ENCODE measurements at regions not wholly inside any gene's neighbourhood (a gene's known extent, or its start where the extent isn't known, plus 50 kb on each side); places are given as distances from the start of the nearest gene placed in this dataset.

DNA sequence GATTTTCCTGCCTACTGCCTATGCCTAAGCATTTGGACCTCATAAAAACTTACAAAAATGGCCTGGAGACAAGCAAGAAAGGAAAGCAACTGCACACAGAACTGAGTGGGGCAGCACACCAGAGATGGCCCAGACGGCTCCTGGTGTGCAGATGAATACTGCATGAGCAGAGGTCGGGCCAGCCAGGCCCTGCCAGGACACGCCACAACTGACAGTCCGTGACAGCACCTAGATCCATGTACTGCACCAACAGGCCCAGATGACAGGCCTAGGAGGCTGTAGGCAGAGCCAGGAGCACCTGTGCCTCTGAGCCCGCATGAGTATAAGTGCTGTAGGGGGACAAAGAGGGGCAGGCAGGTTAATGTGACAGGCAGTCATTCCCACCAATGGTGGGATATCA, 160.2 kb downstream of the IGLL1 start:
- DNase-seq = no peak
- Histone ChIP-seq H4K20me1 (ENCODE audit: control insufficient read depth, insufficient read depth, insufficient read length) (peaks cover 3% of the 10 kb centered on the region), H2BK12ac (ENCODE audit: insufficient read length, low read depth, low read length) (no peak overlapping the region), H2AFZ (ENCODE audit: low read length) (no peak overlapping the region), H3K4me1 (ENCODE audit: insufficient read depth, low read length) (no peaks in the 10 kb centered on the region), H3K27ac (ENCODE audit: insufficient read length, low read depth, low read length) (no peak overlapping the region), H3K79me1 (ENCODE audit: insufficient read depth, low read depth, low read length, poor library complexity, severe bottlenecking) (no peaks in the 10 kb centered on the region), H4K91ac (ENCODE audit: insufficient read length, low read depth, low read length) (no peak overlapping the region), H2BK15ac (ENCODE audit: low read depth, low read length) (no peak overlapping the region), H3K4me2 (ENCODE audit: insufficient read depth, insufficient read length, low read length) (no peak overlapping the region), H2AK5ac (ENCODE audit: insufficient read length, low read length) (no peak overlapping the region), H4K8ac (replicated peaks; ENCODE audit: insufficient read length, low read depth, low read length) (no peak overlapping the region), H3K14ac (ENCODE audit: insufficient read depth, low read length) (no peak overlapping the region), H3T11ph (ENCODE audit: low read length) (no peak overlapping the region), H3K18ac (ENCODE audit: insufficient read length, low read depth, low read length) (no peak overlapping the region), H3K27me3 (ENCODE audit: insufficient read depth, low read length) (no peaks in the 10 kb centered on the region), H2BK5ac (ENCODE audit: insufficient read length, low read length) (no peak overlapping the region), H3K9ac (ENCODE audit: extremely low read depth, insufficient read length, low read length) (no peak overlapping the region), H3K79me2 (ENCODE audit: insufficient read depth, low read length) (no peaks in the 10 kb centered on the region), H3K4ac (ENCODE audit: low read depth, low read length) (no peak overlapping the region), H3K9me3 (ENCODE audit: control insufficient read depth, low read depth, low read length) (no peaks in the 10 kb centered on the region), H2BK120ac (ENCODE audit: low read depth, low read length, poor library complexity, severe bottlenecking) (no peak overlapping the region), H3K23ac (ENCODE audit: insufficient read length, low read depth, low read length) (no peak overlapping the region), H4K5ac (ENCODE audit: insufficient read length, low read depth, low read length) (no peak overlapping the region), H2BK20ac (ENCODE audit: low read depth, low read length, poor library complexity, severe bottlenecking) (no peak overlapping the region), H3K56ac (ENCODE audit: insufficient read length, low read depth, low read length) (no peak overlapping the region), H3K23me2 (ENCODE audit: insufficient read length, low read depth, low read length, poor library complexity, severe bottlenecking) (no peaks in the 10 kb centered on the region)
- H3K4me3 Mint-ChIP-seq = no peak overlapping the region
- TF ChIP-seq, protein P1, sequence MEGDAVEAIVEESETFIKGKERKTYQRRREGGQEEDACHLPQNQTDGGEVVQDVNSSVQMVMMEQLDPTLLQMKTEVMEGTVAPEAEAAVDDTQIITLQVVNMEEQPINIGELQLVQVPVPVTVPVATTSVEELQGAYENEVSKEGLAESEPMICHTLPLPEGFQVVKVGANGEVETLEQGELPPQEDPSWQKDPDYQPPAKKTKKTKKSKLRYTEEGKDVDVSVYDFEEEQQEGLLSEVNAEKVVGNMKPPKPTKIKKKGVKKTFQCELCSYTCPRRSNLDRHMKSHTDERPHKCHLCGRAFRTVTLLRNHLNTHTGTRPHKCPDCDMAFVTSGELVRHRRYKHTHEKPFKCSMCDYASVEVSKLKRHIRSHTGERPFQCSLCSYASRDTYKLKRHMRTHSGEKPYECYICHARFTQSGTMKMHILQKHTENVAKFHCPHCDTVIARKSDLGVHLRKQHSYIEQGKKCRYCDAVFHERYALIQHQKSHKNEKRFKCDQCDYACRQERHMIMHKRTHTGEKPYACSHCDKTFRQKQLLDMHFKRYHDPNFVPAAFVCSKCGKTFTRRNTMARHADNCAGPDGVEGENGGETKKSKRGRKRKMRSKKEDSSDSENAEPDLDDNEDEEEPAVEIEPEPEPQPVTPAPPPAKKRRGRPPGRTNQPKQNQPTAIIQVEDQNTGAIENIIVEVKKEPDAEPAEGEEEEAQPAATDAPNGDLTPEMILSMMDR (conservative IDR thresholded peaks at IDR 0.05) = no peak
- no peaks in the 10 kb centered on the region for H3K9me3 Mint-ChIP-seq
- whole genome bisulfite sequencing (ENCODE audit: extremely low coverage, insufficient read length, low lambda C conversion rate) = no CpG with 5 or more reads among the region's 5 CpGs
- no peaks in the 10 kb centered on the region for H3K36me3 Mint-ChIP-seq (ENCODE audit: insufficient read depth in 1 of 3, low read depth in 3 of 3)
- H3K4me1 Mint-ChIP-seq = peaks cover 4 to 15% of the 10 kb centered on the region in 2 experiments; a peak in 3 of 4 replicates
- H3K27ac Mint-ChIP-seq = no peak overlapping the region; a peak in 1 of 7 replicates
- peaks cover 76% of the 10 kb centered on the region for H3K27me3 Mint-ChIP-seq (ENCODE audit: low read depth)

Measured in H9 (cell line).